Stomach (tissue), 8 donors: ENCODE measurements at regions not wholly inside any gene's neighbourhood (a gene's known extent, or its start where the extent isn't known, plus 50 kb on each side); places are given as distances from the start of the nearest gene placed in this dataset.

ENCODE experiments used
- DNase-seq, 2 donors: peaks; one replicate each; pipeline versions ENCODE4 v3.0.0 to v3.0.0-alpha.2; 2013 to 2019
- H3K27ac ChIP-seq, 5 donors: fragments of 200-600 bp in 4 of 5; sonication (generic) in 4 of 5; one replicate each; pipeline ENCODE4 v1.5.1; 2013 to 2019; ENCODE audit warnings: mild to moderate bottlenecking in 1 of 5, moderate library complexity in 1 of 5
- H3K27me3 ChIP-seq, 3 donors: fragments of 200-600 bp; sonication (generic); one replicate each; pipeline ENCODE4 v1.5.1; 2017 to 2019; ENCODE audit warnings: mixed run types in 1 of 3
- H3K36me3 ChIP-seq, 4 donors: fragments of 200-600 bp; sonication (generic); 1 replicate in 3 of 4; 2 replicates in 1 of 4; pipeline ENCODE4 v1.5.1; 2016 to 2019
- H3K4me1 ChIP-seq, 4 donors: fragments of 200-600 bp; sonication (generic); one replicate each; pipeline ENCODE4 v1.5.1; 2016 to 2019
- H3K4me3 ChIP-seq, 4 donors: fragments of 200-600 bp; sonication (generic) in 3 of 4; one replicate each; pipeline ENCODE4 v1.5.1; 2016 to 2019; ENCODE audit warnings: mild to moderate bottlenecking in 1 of 4
- H3K9me3 ChIP-seq, 4 donors: fragments of 200-600 bp; sonication (generic); one replicate each; pipeline ENCODE4 v1.5.1; 2016 to 2019
- EP300 ChIP-seq: sonication (generic); formaldehyde crosslinking; IDR thresholded peaks from one replicate; pipeline ENCODE4 v1.6.1; 2017; ENCODE audit warnings: antibody characterized with exemption
- POLR2A ChIP-seq, 4 donors: fragments of 450-650 bp; IDR thresholded peaks; one replicate each; pipeline ENCODE4 v1.6.1; 2016; ENCODE audit warnings: antibody characterized with exemption in 4 of 4, control low read depth in 2 of 4, mild to moderate bottlenecking in 1 of 4, moderate library complexity in 1 of 4
- POLR2AphosphoS5 ChIP-seq, 3 donors: sonication (generic); formaldehyde crosslinking; IDR thresholded peaks; one replicate each; pipeline ENCODE4 v1.6.1; 2016; ENCODE audit warnings: antibody characterized with exemption in 3 of 3
- WGBS, 5 donors: extraction: QIAGEN DNeasy Blood & Tissue Kit in 3 of 5; methylation state at CpG; one replicate each; pipeline versions ENCODE4 v1.1.5 to v1.1.7; 2013 to 2018; 5-methylcytosine and 5-hydroxymethylcytosine counted together
- intact Hi-C: fragments of 100-400 bp; cut with DNase I; formaldehyde crosslinking; loops from one replicate; pipeline ENCODE4 v1.15.1; 2023; ENCODE audit warnings: low total_unique reads
- TF ChIP-seq, protein P1 (sequence below), 7 experiments: fragments of 450-650 bp in 4 of 7; fragments of 200-600 bp in 3 of 7; sonication (generic) in 3 of 7; IDR thresholded peaks; one replicate each; pipeline ENCODE4 v1.5.1; 2016 to 2019; ENCODE audit warnings: antibody characterized with exemption in 7 of 7, control low read depth in 2 of 7, mild to moderate bottlenecking in 1 of 7
- donor health status: healthy with polysubstance abuse.
- donor health status: Bipolar disorder and iron deficiency.
- donor health status: healthy.

DNA sequence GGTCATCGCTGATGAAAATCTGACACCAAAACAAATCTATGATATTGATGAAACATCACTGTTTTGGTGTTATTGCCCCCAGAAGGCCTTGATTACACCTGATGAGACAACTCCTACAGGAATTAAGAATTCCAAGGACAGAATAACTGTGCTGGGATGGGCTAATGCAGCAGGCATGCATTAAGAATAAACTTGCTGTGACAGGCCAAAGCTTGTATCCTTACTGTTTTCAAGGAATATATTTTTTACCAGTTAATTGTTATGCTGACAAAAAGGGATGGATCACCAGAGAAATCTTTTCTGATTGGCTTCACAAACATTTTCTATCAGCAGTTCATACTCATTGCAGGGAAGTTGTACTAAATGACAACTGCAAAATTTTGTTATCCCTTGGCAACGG lies 278.2 kb downstream of the IKZF2 start:
- no peak for DNase-seq
- H3K27me3 ChIP-seq, result no peaks in the 10 kb centered on the region
- no peaks in the 10 kb centered on the region for H3K36me3 ChIP-seq
- no peak overlapping the region for H3K4me3 ChIP-seq
- intact Hi-C loops, result no loop called here
- no peaks in the 10 kb centered on the region for H3K4me1 ChIP-seq
- H3K27ac ChIP-seq, result no peak overlapping the region
- TF ChIP-seq, protein P1, sequence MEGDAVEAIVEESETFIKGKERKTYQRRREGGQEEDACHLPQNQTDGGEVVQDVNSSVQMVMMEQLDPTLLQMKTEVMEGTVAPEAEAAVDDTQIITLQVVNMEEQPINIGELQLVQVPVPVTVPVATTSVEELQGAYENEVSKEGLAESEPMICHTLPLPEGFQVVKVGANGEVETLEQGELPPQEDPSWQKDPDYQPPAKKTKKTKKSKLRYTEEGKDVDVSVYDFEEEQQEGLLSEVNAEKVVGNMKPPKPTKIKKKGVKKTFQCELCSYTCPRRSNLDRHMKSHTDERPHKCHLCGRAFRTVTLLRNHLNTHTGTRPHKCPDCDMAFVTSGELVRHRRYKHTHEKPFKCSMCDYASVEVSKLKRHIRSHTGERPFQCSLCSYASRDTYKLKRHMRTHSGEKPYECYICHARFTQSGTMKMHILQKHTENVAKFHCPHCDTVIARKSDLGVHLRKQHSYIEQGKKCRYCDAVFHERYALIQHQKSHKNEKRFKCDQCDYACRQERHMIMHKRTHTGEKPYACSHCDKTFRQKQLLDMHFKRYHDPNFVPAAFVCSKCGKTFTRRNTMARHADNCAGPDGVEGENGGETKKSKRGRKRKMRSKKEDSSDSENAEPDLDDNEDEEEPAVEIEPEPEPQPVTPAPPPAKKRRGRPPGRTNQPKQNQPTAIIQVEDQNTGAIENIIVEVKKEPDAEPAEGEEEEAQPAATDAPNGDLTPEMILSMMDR (IDR thresholded peaks at IDR 0.05), result no peak
- TF ChIP-seq POLR2A (IDR thresholded peaks at IDR 0.05), result no peak
- TF ChIP-seq EP300, result no peak
- no peak for TF ChIP-seq POLR2AphosphoS5 (IDR thresholded peaks at IDR 0.05)
- H3K9me3 ChIP-seq, result peaks cover 0 to 13% (median 5%) of the 10 kb centered on the region in 4 donors
- 85 to 92% (median 90%) methylated on average over 2 of the region's 2 CpGs for WGBS, 5 donors

DNA sequence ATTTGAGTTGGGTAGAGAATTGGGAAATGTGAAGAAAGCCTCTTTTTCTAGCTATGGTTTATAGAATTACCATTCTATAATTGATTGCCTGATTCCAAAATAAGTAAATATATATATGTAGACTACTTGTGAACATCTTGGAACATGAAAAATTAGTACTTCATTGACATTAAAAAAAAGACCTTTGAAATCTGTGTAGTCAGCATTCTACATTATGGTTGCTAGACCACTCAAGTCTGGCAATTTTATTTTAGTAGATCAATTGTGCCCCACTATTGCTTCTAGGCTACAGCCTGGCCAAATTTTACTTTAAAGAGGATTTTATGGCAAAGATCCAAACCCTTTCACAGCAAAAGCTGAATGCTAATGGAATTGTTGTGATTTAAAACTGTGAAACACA lies 279.8 kb downstream of the IKZF2 start:
- H3K4me1 ChIP-seq, result no peaks in the 10 kb centered on the region

DNA sequence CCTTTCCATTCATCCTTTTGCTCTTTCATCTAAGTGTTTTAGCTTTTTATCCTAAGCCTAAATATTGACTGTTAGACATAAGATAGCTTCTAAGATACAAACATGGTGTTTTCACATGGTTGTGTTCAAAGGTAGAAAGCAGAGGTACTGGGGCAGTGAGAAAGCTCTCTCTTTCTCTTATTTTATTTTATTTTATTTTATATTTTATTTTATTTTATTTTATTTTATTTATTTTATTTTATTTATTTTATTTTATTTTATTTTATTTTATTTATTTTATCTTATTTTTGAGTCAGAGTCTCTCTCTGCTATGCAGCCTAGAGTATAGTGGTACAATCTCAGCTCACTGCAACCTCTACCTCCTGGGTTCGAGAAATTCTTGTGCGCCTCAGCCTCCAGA lies 287.2 kb downstream of the IKZF2 start:
- H3K36me3 ChIP-seq, result no peaks in the 10 kb centered on the region
- no peaks in the 10 kb centered on the region for H3K4me1 ChIP-seq
- H3K27me3 ChIP-seq, result no peaks in the 10 kb centered on the region
- intact Hi-C loops, result no loop called here
- DNase-seq, result no peak
- H3K9me3 ChIP-seq, result peaks cover 0 to 54% (median 31%) of the 10 kb centered on the region in 4 donors
- TF ChIP-seq POLR2A (IDR thresholded peaks at IDR 0.05) (no peak), EP300 (no peak), POLR2AphosphoS5 (IDR thresholded peaks at IDR 0.05) (no peak)
- TF ChIP-seq, protein P1 (IDR thresholded peaks at IDR 0.05), result no peak
- H3K27ac ChIP-seq, result no peak overlapping the region
- no peak overlapping the region for H3K4me3 ChIP-seq
- 88 to 93% (median 90%) methylated on average over 2 of the region's 2 CpGs for WGBS, 5 donors

More for the DNA sequence above, 279.8 kb downstream of the IKZF2 start:
- intact Hi-C loops, result no loop called here
- no peaks in the 10 kb centered on the region for H3K27me3 ChIP-seq
- H3K4me3 ChIP-seq, result no peak overlapping the region
- H3K27ac ChIP-seq, result no peak overlapping the region
- TF ChIP-seq, protein P1 (IDR thresholded peaks at IDR 0.05), result no peak
- TF ChIP-seq POLR2AphosphoS5 (IDR thresholded peaks at IDR 0.05) (no peak), EP300 (no peak), POLR2A (IDR thresholded peaks at IDR 0.05) (no peak)
- H3K36me3 ChIP-seq, result no peaks in the 10 kb centered on the region
- DNase-seq, result no peak
- peaks cover 0 to 16% (median 6%) of the 10 kb centered on the region in 4 donors for H3K9me3 ChIP-seq

DNA sequence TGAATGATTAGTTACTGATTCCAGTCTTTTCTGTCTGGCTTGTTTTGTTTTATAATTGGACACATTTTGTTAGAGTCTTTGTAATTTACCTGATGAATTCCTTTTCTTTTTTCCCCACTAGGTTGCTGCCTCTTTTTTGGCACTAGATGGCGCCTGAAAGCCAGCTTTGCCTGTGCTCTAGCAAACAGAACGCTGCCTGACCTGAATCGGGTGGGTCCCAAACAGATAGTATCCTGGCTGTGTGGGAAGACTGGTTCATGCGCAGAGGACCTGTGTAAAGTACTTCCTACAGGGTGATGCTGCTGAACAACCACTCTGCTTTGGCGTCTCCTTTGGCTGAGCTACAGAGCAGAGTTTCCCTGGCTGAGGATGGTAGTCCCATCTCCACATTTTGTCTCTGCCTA lies 288.2 kb downstream of the IKZF2 start:
- H3K36me3 ChIP-seq, result no peaks in the 10 kb centered on the region
- intact Hi-C loops, result no loop called here
- WGBS, 5 donors, result 47 to 61% (median 54%) methylated on average over 5 of the region's 5 CpGs
- no peak overlapping the region for H3K27ac ChIP-seq
- peaks cover 0 to 54% (median 31%) of the 10 kb centered on the region in 4 donors for H3K9me3 ChIP-seq
- H3K4me1 ChIP-seq, result no peaks in the 10 kb centered on the region
- TF ChIP-seq EP300, result no peak
- TF ChIP-seq, protein P1 (IDR thresholded peaks at IDR 0.05), result peak in 3 of 7 experiments; percentile 6 to 34 (median 12)
- peak; percentile 28 to 33 for DNase-seq
- no peak overlapping the region for H3K4me3 ChIP-seq
- no peaks in the 10 kb centered on the region for H3K27me3 ChIP-seq
